ENCODE measurements at regions not wholly inside any gene's neighbourhood (a gene's known extent, or its start where the extent isn't known, plus 50 kb on each side); places are given as distances from the start of the nearest gene placed in this dataset.
A peak's percentile ranks its signal among the peaks of the same experiment; 100 is the strongest.
"Not testable (repeated sequence)": the region's sequence is repeated elsewhere in the genome, so short reads cannot be mapped to it uniquely, and the experiment has no call there.

DNA sequence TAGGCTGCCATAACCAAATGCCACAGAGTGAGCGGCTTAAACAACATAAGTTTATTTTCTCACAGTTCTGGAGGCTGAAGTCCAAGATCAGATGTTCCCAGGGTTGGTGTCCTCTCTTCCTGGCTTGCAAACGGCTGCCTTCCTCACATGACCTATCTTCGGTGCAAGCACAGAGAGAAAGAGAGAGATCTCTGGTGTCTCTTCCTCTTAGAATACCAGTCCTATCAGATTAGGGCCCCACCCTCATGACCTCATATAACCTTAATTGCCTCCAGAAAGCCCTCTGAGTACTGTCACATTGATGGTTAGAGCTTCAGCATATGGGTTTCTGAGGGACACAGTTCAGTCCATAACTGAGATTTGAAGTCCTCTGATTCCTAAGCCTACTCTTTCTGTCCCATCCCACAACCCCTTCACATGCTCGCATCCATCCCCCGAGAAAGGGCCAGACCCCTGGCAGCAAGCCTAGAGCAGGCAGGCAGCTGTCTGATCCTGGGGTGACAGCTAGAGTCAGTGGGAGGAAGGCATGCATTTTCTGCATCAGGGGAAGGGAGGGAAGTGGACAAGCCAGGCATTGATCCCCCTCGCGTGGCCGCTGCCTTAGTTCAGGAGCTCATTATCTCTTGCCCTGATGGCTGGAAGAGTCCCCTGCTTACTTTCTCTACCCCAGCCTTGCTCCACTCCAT is 114.1 kb downstream of the FAR1 start:
- Histone ChIP-seq H3K4me2 (ENCODE audit: low read length) (no peak overlapping the region), H3K4me1 (no peaks in the 10 kb centered on the region), H3K4me3 (ENCODE audit: low read depth, low read length) (no peak overlapping the region), H3K27ac (no peak overlapping the region), H2AFZ (no peak overlapping the region), H3K36me3 (ENCODE audit: control insufficient read depth, insufficient read depth, low read length) (no peaks in the 10 kb centered on the region), H3K79me2 (no peaks in the 10 kb centered on the region), H3K9me3 (ENCODE audit: control insufficient read depth, low read length) (no peaks in the 10 kb centered on the region), H3K9ac (no peak overlapping the region), H3K27me3 (ENCODE audit: control insufficient read depth, insufficient read depth, low read length) (no peaks in the 10 kb centered on the region)
- TF ChIP-seq, protein P1, sequence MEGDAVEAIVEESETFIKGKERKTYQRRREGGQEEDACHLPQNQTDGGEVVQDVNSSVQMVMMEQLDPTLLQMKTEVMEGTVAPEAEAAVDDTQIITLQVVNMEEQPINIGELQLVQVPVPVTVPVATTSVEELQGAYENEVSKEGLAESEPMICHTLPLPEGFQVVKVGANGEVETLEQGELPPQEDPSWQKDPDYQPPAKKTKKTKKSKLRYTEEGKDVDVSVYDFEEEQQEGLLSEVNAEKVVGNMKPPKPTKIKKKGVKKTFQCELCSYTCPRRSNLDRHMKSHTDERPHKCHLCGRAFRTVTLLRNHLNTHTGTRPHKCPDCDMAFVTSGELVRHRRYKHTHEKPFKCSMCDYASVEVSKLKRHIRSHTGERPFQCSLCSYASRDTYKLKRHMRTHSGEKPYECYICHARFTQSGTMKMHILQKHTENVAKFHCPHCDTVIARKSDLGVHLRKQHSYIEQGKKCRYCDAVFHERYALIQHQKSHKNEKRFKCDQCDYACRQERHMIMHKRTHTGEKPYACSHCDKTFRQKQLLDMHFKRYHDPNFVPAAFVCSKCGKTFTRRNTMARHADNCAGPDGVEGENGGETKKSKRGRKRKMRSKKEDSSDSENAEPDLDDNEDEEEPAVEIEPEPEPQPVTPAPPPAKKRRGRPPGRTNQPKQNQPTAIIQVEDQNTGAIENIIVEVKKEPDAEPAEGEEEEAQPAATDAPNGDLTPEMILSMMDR (IDR thresholded peaks at IDR 0.05), result no peak

DNA sequence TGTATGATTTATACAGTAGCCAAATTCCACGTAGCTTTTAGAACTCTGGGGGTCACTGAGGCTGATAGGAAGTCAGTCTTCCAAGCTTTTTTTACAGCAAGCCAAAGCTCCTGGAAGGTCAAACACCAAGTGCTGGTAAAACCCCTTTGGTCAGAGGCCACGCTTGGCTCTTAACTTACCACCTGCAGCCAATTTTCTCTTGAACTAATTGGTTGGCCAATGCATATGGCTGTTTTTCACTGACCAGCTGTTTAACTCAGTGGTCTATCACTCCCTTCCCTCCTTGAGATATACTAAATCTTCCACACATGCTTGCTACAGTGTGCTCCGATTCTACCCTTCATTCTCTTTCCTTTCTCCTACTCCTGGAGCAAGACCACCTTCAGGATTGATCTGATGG is 116.0 kb downstream of the FAR1 start:
- H3K9ac ChIP-seq, result no peak overlapping the region
- H3K27ac ChIP-seq, result no peak overlapping the region

DNA sequence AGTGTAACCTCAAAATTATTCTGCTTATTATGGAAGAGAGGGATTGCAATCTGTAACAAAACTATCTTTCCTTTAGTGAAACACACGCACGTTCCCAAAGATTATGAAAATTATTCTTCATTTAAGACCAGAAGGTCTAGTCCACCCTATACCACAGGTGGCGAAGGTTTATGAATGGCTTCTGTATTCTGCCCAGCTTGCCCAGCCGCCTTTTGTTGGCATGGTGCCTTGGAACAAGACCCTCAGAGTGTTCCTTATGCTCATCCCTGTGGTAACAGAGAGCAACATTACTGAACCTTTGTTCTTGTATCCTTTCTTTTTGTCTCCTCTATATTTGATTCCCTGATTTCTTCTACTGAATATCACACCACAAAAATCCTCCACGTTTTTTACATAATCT is 116.4 kb downstream of the FAR1 start:
- TF ChIP-seq, protein P1 (IDR thresholded peaks at IDR 0.05), result no peak
- no peaks in the 10 kb centered on the region for H3K36me3 ChIP-seq (ENCODE audit: control insufficient read depth, insufficient read depth, low read length)
- H2AFZ ChIP-seq, result no peak overlapping the region
- no peaks in the 10 kb centered on the region for H3K9me3 ChIP-seq (ENCODE audit: control insufficient read depth, low read length)
- H3K4me1 ChIP-seq, result no peaks in the 10 kb centered on the region
- H3K4me3 ChIP-seq (ENCODE audit: low read depth, low read length), result no peak overlapping the region
- H3K9ac ChIP-seq, result no peak overlapping the region
- no peak overlapping the region for H3K4me2 ChIP-seq (ENCODE audit: low read length)
- no peak overlapping the region for H3K27ac ChIP-seq
- H3K79me2 ChIP-seq, result no peaks in the 10 kb centered on the region
- no peaks in the 10 kb centered on the region for H3K27me3 ChIP-seq (ENCODE audit: control insufficient read depth, insufficient read depth, low read length)

More for the DNA sequence above, 116.0 kb downstream of the FAR1 start:
- H3K9me3 ChIP-seq (ENCODE audit: control insufficient read depth, low read length), result no peaks in the 10 kb centered on the region
- H3K27me3 ChIP-seq (ENCODE audit: control insufficient read depth, insufficient read depth, low read length), result no peaks in the 10 kb centered on the region
- no peaks in the 10 kb centered on the region for H3K79me2 ChIP-seq
- no peaks in the 10 kb centered on the region for H3K36me3 ChIP-seq (ENCODE audit: control insufficient read depth, insufficient read depth, low read length)
- no peak overlapping the region for H2AFZ ChIP-seq
- H3K4me2 ChIP-seq (ENCODE audit: low read length), result no peak overlapping the region
- H3K4me1 ChIP-seq, result no peaks in the 10 kb centered on the region
- TF ChIP-seq, protein P1 (IDR thresholded peaks at IDR 0.05), result no peak
- H3K4me3 ChIP-seq (ENCODE audit: low read depth, low read length), result no peak overlapping the region

DNA sequence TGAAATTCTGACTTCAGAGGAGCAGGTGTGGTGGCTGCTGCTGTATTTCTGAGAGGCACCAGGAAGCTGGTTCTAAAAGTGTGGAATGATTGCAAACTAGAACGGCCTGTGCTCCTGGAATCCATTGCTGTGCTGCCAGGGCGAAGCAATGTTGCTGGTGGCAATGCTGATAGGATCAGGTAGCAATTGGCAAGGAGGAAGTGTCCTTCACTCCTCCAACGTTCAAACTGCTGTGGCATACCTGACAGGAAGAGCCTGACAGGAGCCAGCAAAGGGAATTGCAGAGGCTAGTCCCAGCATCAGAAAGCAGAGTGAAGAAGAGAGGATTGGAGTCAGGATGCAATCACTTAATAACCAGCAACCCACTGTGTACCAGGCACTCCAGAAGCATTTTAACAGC is 118.2 kb downstream of the FAR1 start:
- Histone ChIP-seq H3K27me3 (ENCODE audit: control insufficient read depth, insufficient read depth, low read length) (no peaks in the 10 kb centered on the region), H3K4me1 (no peaks in the 10 kb centered on the region), H3K36me3 (ENCODE audit: control insufficient read depth, insufficient read depth, low read length) (no peaks in the 10 kb centered on the region), H2AFZ (peak overlapping the region; percentile 25), H3K9ac (no peak overlapping the region), H3K9me3 (ENCODE audit: control insufficient read depth, low read length) (no peaks in the 10 kb centered on the region), H3K27ac (no peak overlapping the region), H3K4me2 (ENCODE audit: low read length) (no peak overlapping the region), H3K4me3 (ENCODE audit: low read depth, low read length) (no peak overlapping the region), H3K79me2 (no peaks in the 10 kb centered on the region)
- TF ChIP-seq, protein P1 (IDR thresholded peaks at IDR 0.05), result no peak

DNA sequence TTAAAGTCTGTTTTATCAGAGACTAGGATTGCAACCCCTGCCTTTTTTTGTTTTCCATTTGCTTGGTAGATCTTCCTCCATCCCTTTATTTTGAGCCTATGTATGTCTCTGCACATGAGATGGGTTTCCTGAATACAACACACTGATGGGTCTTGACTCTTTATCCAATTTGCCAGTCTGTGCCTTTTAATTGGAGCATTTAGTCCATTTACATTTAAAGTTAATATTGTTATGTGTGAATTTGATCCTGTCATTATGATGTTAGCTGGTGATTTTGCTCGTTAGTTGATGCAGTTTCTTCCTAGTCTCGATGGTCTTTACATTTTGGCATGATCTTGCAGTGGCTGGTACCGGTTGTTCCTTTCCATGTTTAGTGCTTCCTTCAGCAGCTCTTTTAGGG is 129.1 kb downstream of the FAR1 start:
- not testable (repeated sequence) for H3K9me3 ChIP-seq (ENCODE audit: control insufficient read depth, low read length); H3K36me3 ChIP-seq (ENCODE audit: control insufficient read depth, insufficient read depth, low read length); H3K4me1 ChIP-seq; H3K4me2 ChIP-seq (ENCODE audit: low read length); H3K79me2 ChIP-seq; H3K4me3 ChIP-seq (ENCODE audit: low read depth, low read length); H3K27ac ChIP-seq; H2AFZ ChIP-seq; H3K9ac ChIP-seq; H3K27me3 ChIP-seq (ENCODE audit: control insufficient read depth, insufficient read depth, low read length)

Measured in parathyroid adenoma (tissue), 2 donors.